Colonic mucosa (tissue), 4 donors: ENCODE measurements at regions not wholly inside any gene's neighbourhood (a gene's known extent, or its start where the extent isn't known, plus 50 kb on each side); places are given as distances from the start of the nearest gene placed in this dataset.

Experiments used
- DNase-seq: peaks from one replicate; pipeline ENCODE4 v3.0.0-alpha.2; 2020
- H3K27ac ChIP-seq: fragments of 200-600 bp; one replicate; pipeline ENCODE4 v1.8.0; 2021
- H3K27me3 ChIP-seq: fragments of 200-600 bp; one replicate; pipeline ENCODE4 v1.8.0; 2021
- H3K36me3 ChIP-seq: fragments of 200-600 bp; one replicate; pipeline ENCODE4 v1.8.0; 2021
- H3K4me1 ChIP-seq: fragments of 200-600 bp; one replicate; pipeline ENCODE4 v1.8.0; 2021; ENCODE audit warnings: mild to moderate bottlenecking
- H3K4me3 ChIP-seq: fragments of 200-600 bp; one replicate; pipeline ENCODE4 v1.8.0; 2021
- H3K9ac ChIP-seq, 2 donors: one replicate each; pipeline ENCODE4 v1.7.0; 2013; ENCODE audit warnings: control low read depth in 2 of 2, low read depth in 2 of 2, low read length in 2 of 2
- H3K9me3 ChIP-seq: fragments of 200-600 bp; one replicate; pipeline ENCODE4 v1.8.0; 2021
- CTCF ChIP-seq: fragments of 200-600 bp; IDR thresholded peaks from one replicate; pipeline ENCODE4 v1.8.0; 2022; ENCODE audit warnings: antibody characterized with exemption, mild to moderate bottlenecking
- intact Hi-C: fragments of 100-400 bp; cut with DNase I; formaldehyde crosslinking; loops from one replicate; pipeline ENCODE4 v1.14.1; 2022
- donor health status: healthy.
- donor health status: DM: no; HTN: no; CAD: no.
- donor health status: DM: no; HTN: no; CAD: no.

- H3K4me1 ChIP-seq, result no peaks in the 10 kb centered on the region
- H3K4me3 ChIP-seq, result no peak overlapping the region
- H3K9me3 ChIP-seq, result no peaks in the 10 kb centered on the region
- no peak overlapping the region for H3K27ac ChIP-seq
- H3K9ac ChIP-seq, result no peak overlapping the region
- no peak for DNase-seq
- H3K36me3 ChIP-seq, result no peaks in the 10 kb centered on the region
- TF ChIP-seq CTCF, result no peak
- H3K27me3 ChIP-seq, result no peaks in the 10 kb centered on the region
- intact Hi-C loops, result no loop called here
These were observed 277.4 kb downstream of the FZD1 start for GRCh38 chr7:91541641-91542040.

DNA sequence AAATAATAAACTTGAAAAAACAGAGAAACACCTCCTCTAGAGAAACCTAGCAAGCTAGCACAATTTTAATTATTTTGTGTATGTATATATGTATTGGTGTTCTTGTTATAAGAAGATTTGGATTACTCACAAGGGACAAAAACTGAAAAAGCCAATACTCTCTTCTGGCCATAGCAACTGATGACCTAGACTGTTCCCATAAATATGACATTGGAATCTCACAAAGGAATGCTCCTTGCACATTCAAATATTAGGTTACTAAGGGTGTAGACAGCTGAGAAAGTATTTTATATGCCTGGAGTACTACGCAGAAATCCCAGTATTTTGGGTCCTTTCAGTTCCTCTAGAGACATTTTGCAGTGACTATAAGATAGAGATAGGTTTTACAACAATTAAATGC lies 279.4 kb downstream of the FZD1 start:
- no peaks in the 10 kb centered on the region for H3K36me3 ChIP-seq
- H3K4me3 ChIP-seq, result no peak overlapping the region
- no peaks in the 10 kb centered on the region for H3K27me3 ChIP-seq
- no peak overlapping the region for H3K27ac ChIP-seq
- no peak for TF ChIP-seq CTCF
- H3K4me1 ChIP-seq, result no peaks in the 10 kb centered on the region
- no peak overlapping the region for H3K9ac ChIP-seq
- H3K9me3 ChIP-seq, result no peaks in the 10 kb centered on the region
- intact Hi-C loops, result no loop called here
- DNase-seq, result no peak

- Histone ChIP-seq H3K9me3 (no peaks in the 10 kb centered on the region), H3K9ac (no peak overlapping the region), H3K27ac (no peak overlapping the region), H3K4me1 (no peaks in the 10 kb centered on the region), H3K27me3 (no peaks in the 10 kb centered on the region), H3K4me3 (no peak overlapping the region), H3K36me3 (no peaks in the 10 kb centered on the region)
- DNase-seq, result no peak
- intact Hi-C loops, result no loop called here
- TF ChIP-seq CTCF, result no peak
These were observed 285.6 kb downstream of the FZD1 start for GRCh38 chr7:91549878-91550277.

DNA sequence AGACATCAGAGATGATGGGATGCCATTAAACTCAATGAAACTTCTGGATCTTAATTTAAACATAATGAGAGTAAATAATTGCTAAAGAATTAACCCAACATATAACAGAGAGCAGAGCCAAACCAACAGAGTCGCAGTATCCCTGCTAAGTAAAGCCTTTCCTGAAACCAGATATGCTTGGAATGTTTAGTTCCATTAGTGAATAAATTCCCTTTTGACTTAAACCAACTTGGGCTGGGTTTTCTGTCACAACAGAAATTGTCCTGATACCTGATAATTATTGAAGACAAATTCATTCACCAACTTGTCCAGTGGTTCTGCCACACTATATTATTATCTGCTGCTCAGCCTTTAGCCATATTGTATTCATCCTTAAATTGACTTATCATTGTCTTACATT lies 286.7 kb downstream of the FZD1 start:
- H3K27me3 ChIP-seq, result no peaks in the 10 kb centered on the region
- no peaks in the 10 kb centered on the region for H3K4me1 ChIP-seq
- H3K36me3 ChIP-seq, result no peaks in the 10 kb centered on the region
- no peak overlapping the region for H3K4me3 ChIP-seq
- H3K27ac ChIP-seq, result no peak overlapping the region
- intact Hi-C loops, result no loop called here
- no peak for DNase-seq
- H3K9me3 ChIP-seq, result no peaks in the 10 kb centered on the region
- TF ChIP-seq CTCF, result no peak
- H3K9ac ChIP-seq, result no peak overlapping the region

- no peaks in the 10 kb centered on the region for H3K4me1 ChIP-seq
- TF ChIP-seq CTCF, result no peak
- H3K27ac ChIP-seq, result no peak overlapping the region
- DNase-seq, result no peak
- H3K9ac ChIP-seq, result no peak overlapping the region
- intact Hi-C loops, result no loop called here
- H3K27me3 ChIP-seq, result no peaks in the 10 kb centered on the region
- H3K36me3 ChIP-seq, result no peaks in the 10 kb centered on the region
- H3K9me3 ChIP-seq, result no peaks in the 10 kb centered on the region
- H3K4me3 ChIP-seq, result no peak overlapping the region
These were observed 287.3 kb downstream of the FZD1 start for GRCh38 chr7:91551377-91552175.
